HFFc6 (cell line): ENCODE measurements at regions not wholly inside any gene's neighbourhood (a gene's known extent, or its start where the extent isn't known, plus 50 kb on each side); places are given as distances from the start of the nearest gene placed in this dataset.

Experiments used
- DNase-seq: peaks from one replicate; pipeline ENCODE4 v3.0.0-alpha.2; 2018
- H3K27ac Mint-ChIP-seq: 2 replicates; pipeline ENCODE4 v1.8.0; 2020; ENCODE audit warnings: mild to moderate bottlenecking, mixed read lengths
- H3K27me3 Mint-ChIP-seq: 2 replicates; pipeline ENCODE4 v1.8.0; 2021; ENCODE audit warnings: mild to moderate bottlenecking, moderate library complexity, mixed read lengths; ENCODE audit not compliant: insufficient read depth
- H3K36me3 Mint-ChIP-seq: 2 replicates; pipeline ENCODE4 v1.8.0; 2021; ENCODE audit warnings: low read depth, mixed read lengths
- H3K4me1 Mint-ChIP-seq: 2 replicates; pipeline ENCODE4 v1.8.0; 2020; ENCODE audit warnings: low read depth, mixed read lengths
- H3K4me3 Mint-ChIP-seq: 2 replicates; pipeline ENCODE4 v1.8.0; 2020; ENCODE audit warnings: mild to moderate bottlenecking, moderate library complexity, mixed read lengths
- H3K9me3 Mint-ChIP-seq: 2 replicates; pipeline ENCODE4 v1.8.0; 2020; ENCODE audit warnings: mild to moderate bottlenecking, mixed read lengths
- CTCF ChIP-seq: fragments of 200-600 bp; sonication (generic); IDR thresholded peaks from 2 replicates; pipeline ENCODE4 v1.5.0; 2021; ENCODE audit warnings: antibody characterized with exemption, mild to moderate bottlenecking

- TF ChIP-seq CTCF = no peak
These were observed 103.9 kb upstream of the ALDH1A3 start for GRCh38 chr15:100775581-100776185.

GRCh38 chr15:100777821-100778220 is 101.8 kb upstream of the ALDH1A3 start:
- DNase-seq = no peak
- no peak for TF ChIP-seq CTCF
- no peak overlapping the region for H3K4me3 Mint-ChIP-seq

More at GRCh38 chr15:100775581-100776185, 103.9 kb upstream of the ALDH1A3 start:
- no peak for DNase-seq
- Mint-ChIP-seq H3K9me3 (no peaks in the 10 kb centered on the region), H3K36me3 (no peaks in the 10 kb centered on the region), H3K4me3 (no peak overlapping the region), H3K4me1 (no peaks in the 10 kb centered on the region), H3K27ac (no peak overlapping the region), H3K27me3 (peaks cover 12% of the 10 kb centered on the region; the same call in 1 of the 2 replicates)

GRCh38 chr15:100778831-100779288 is 100.8 kb upstream of the ALDH1A3 start:
- H3K27ac Mint-ChIP-seq = no peak overlapping the region
- peaks cover 6% of the 10 kb centered on the region; the same call in 1 of the 2 replicates for H3K4me1 Mint-ChIP-seq
- H3K36me3 Mint-ChIP-seq = no peaks in the 10 kb centered on the region
- H3K4me3 Mint-ChIP-seq = no peak overlapping the region
- H3K27me3 Mint-ChIP-seq = peaks cover 12% of the 10 kb centered on the region
- no peaks in the 10 kb centered on the region for H3K9me3 Mint-ChIP-seq
- no peak for TF ChIP-seq CTCF
- no peak for DNase-seq

More at GRCh38 chr15:100777821-100778220, 101.8 kb upstream of the ALDH1A3 start:
- peaks cover 11% of the 10 kb centered on the region for H3K27me3 Mint-ChIP-seq
- H3K36me3 Mint-ChIP-seq = no peaks in the 10 kb centered on the region
- no peak overlapping the region for H3K27ac Mint-ChIP-seq
- H3K4me1 Mint-ChIP-seq = peaks cover 5% of the 10 kb centered on the region; the same call in 1 of the 2 replicates
- no peaks in the 10 kb centered on the region for H3K9me3 Mint-ChIP-seq

GRCh38 chr15:100779331-100780207 is 100.1 kb upstream of the ALDH1A3 start:
- no peak for TF ChIP-seq CTCF
- Mint-ChIP-seq H3K36me3 (no peaks in the 10 kb centered on the region), H3K27ac (no peak overlapping the region), H3K27me3 (peaks cover 13% of the 10 kb centered on the region), H3K4me1 (peaks cover 6% of the 10 kb centered on the region; the same call in 1 of the 2 replicates), H3K9me3 (no peaks in the 10 kb centered on the region), H3K4me3 (no peak overlapping the region)
- DNase-seq = no peak

GRCh38 chr15:100780208-100780800 is 99.3 kb upstream of the ALDH1A3 start:
- no peak for DNase-seq
- no peak for TF ChIP-seq CTCF
- H3K36me3 Mint-ChIP-seq = no peaks in the 10 kb centered on the region
- peaks cover 13% of the 10 kb centered on the region for H3K27me3 Mint-ChIP-seq
- H3K4me3 Mint-ChIP-seq = no peak overlapping the region
- H3K4me1 Mint-ChIP-seq = peaks cover 6% of the 10 kb centered on the region; the same call in 1 of the 2 replicates
- no peak overlapping the region for H3K27ac Mint-ChIP-seq
- H3K9me3 Mint-ChIP-seq = no peaks in the 10 kb centered on the region
